ENCODE measurements at regions not wholly inside any gene's neighbourhood (a gene's known extent, or its start where the extent isn't known, plus 50 kb on each side); places are given as distances from the start of the nearest gene placed in this dataset.

- H3K4me3 ChIP-seq (ENCODE audit: control insufficient read depth, low read depth, low read length) = no peak overlapping the region
- no peak for DNase-seq (ENCODE audit: low read depth)
- TF ChIP-seq CTCF (IDR thresholded peaks at IDR 0.05; ENCODE audit: control insufficient read depth, insufficient read depth, low read depth, low read length, missing control alignments) = no peak
These were observed 90.1 kb upstream of the NEURL1B start for GRCh38 chr5:172550996-172551395.

- no peak for DNase-seq (ENCODE audit: low read depth)
- no peak overlapping the region for H3K4me3 ChIP-seq (ENCODE audit: control insufficient read depth, low read depth, low read length)
- no peak for TF ChIP-seq CTCF (IDR thresholded peaks at IDR 0.05; ENCODE audit: control insufficient read depth, insufficient read depth, low read depth, low read length, missing control alignments)
These were observed 90.8 kb upstream of the NEURL1B start for GRCh38 chr5:172550096-172550765.

- DNase-seq (ENCODE audit: low read depth) = no peak
- H3K4me3 ChIP-seq (ENCODE audit: control insufficient read depth, low read depth, low read length) = no peak overlapping the region
- no peak for TF ChIP-seq CTCF (IDR thresholded peaks at IDR 0.05; ENCODE audit: control insufficient read depth, insufficient read depth, low read depth, low read length, missing control alignments)
These were observed 91.4 kb upstream of the NEURL1B start for GRCh38 chr5:172549696-172550095.

- no peak overlapping the region for H3K4me3 ChIP-seq (ENCODE audit: control insufficient read depth, low read depth, low read length)
- TF ChIP-seq CTCF (IDR thresholded peaks at IDR 0.05; ENCODE audit: control insufficient read depth, insufficient read depth, low read depth, low read length, missing control alignments) = no peak
- DNase-seq (ENCODE audit: low read depth) = no peak
These were observed 91.9 kb upstream of the NEURL1B start for GRCh38 chr5:172548981-172549687.

- TF ChIP-seq CTCF (IDR thresholded peaks at IDR 0.05; ENCODE audit: control insufficient read depth, insufficient read depth, low read depth, low read length, missing control alignments) = no peak
- no peak for DNase-seq (ENCODE audit: low read depth)
- no peak overlapping the region for H3K4me3 ChIP-seq (ENCODE audit: control insufficient read depth, low read depth, low read length)
These were observed 92.7 kb upstream of the NEURL1B start for GRCh38 chr5:172548311-172548731.

- TF ChIP-seq CTCF (IDR thresholded peaks at IDR 0.05; ENCODE audit: control insufficient read depth, insufficient read depth, low read depth, low read length, missing control alignments) = no peak
- DNase-seq (ENCODE audit: low read depth) = no peak
- no peak overlapping the region for H3K4me3 ChIP-seq (ENCODE audit: control insufficient read depth, low read depth, low read length)
These were observed 91.9 kb upstream of the SH3PXD2B start for GRCh38 chr5:172546196-172546595.

All from AG09309 (cell line).